Testis (tissue), 2 donors: ENCODE measurements at regions not wholly inside any gene's neighbourhood (a gene's known extent, or its start where the extent isn't known, plus 50 kb on each side); places are given as distances from the start of the nearest gene placed in this dataset.

Source experiments
- DNase-seq: peaks from one replicate; pipeline ENCODE4 v3.0.0-alpha.2; 2019
- H3K27ac ChIP-seq, 2 donors: fragments of 200-600 bp; sonication (generic); one replicate each; pipeline ENCODE4 v1.5.1; 2019
- H3K27me3 ChIP-seq: fragments of 200-600 bp; sonication (generic); one replicate; pipeline ENCODE4 v1.5.1; 2019
- H3K36me3 ChIP-seq: fragments of 200-600 bp; sonication (generic); one replicate; pipeline ENCODE4 v1.5.1; 2017; ENCODE audit warnings: low read depth; ENCODE audit errors: missing control alignments
- H3K4me1 ChIP-seq: fragments of 200-600 bp; sonication (generic); one replicate; pipeline ENCODE4 v1.5.1; 2019
- H3K4me3 ChIP-seq, 2 donors: fragments of 200-600 bp; sonication (generic); one replicate each; pipeline ENCODE4 v1.5.1; 2017 to 2019
- H3K9me3 ChIP-seq: fragments of 200-600 bp; sonication (generic); one replicate; pipeline ENCODE4 v1.5.1; 2017
- CTCF ChIP-seq, 3 experiments: fragments of 450-650 bp in 2 of 3; fragments of 200-600 bp in 1 of 3; sonication (generic) in 1 of 3; IDR thresholded peaks; one replicate each; pipeline ENCODE4 v1.5.1; 2016 to 2019; ENCODE audit warnings: antibody characterized with exemption in 3 of 3, mild to moderate bottlenecking in 2 of 3, moderate library complexity in 1 of 3
- POLR2A ChIP-seq: fragments of 450-650 bp; IDR thresholded peaks from one replicate; pipeline ENCODE4 v1.6.1; 2017; ENCODE audit warnings: antibody characterized with exemption, mild to moderate bottlenecking, moderate library complexity
- WGBS, 2 donors: methylation state at CpG; one replicate each; pipeline ENCODE4 v1.1.5; 2018; 5-methylcytosine and 5-hydroxymethylcytosine counted together
- intact Hi-C: fragments of 100-400 bp; cut with DNase I; formaldehyde crosslinking; loops from one replicate; pipeline ENCODE4 v1.15.1; 2023; ENCODE audit warnings: low total_unique reads

- no peaks in the 10 kb centered on the region for H3K36me3 ChIP-seq
- H3K9me3 ChIP-seq, result no peaks in the 10 kb centered on the region
- no peak for DNase-seq
- H3K4me1 ChIP-seq, result no peaks in the 10 kb centered on the region
- WGBS, 2 donors, result 82 to 84% methylated on average over 15 of the region's 15 CpGs
- H3K27ac ChIP-seq, result no peak overlapping the region
- no peak for TF ChIP-seq CTCF (IDR thresholded peaks at IDR 0.05)
- no peak for TF ChIP-seq POLR2A
- no peak overlapping the region for H3K4me3 ChIP-seq
- H3K27me3 ChIP-seq, result no peaks in the 10 kb centered on the region
- intact Hi-C loops, result no loop called here
Measured at GRCh38 chr9:16316911-16317817, 553.3 kb downstream of the BNC2 start.

- Histone ChIP-seq H3K4me1 (no peaks in the 10 kb centered on the region), H3K27me3 (no peaks in the 10 kb centered on the region), H3K4me3 (no peak overlapping the region), H3K9me3 (no peaks in the 10 kb centered on the region), H3K36me3 (no peaks in the 10 kb centered on the region), H3K27ac (no peak overlapping the region)
- DNase-seq, result no peak
- WGBS, 2 donors, result 90 to 91% methylated on average over 20 of the region's 20 CpGs
- intact Hi-C loops, result no loop called here
- no peak for TF ChIP-seq CTCF (IDR thresholded peaks at IDR 0.05)
- no peak for TF ChIP-seq POLR2A
Measured at GRCh38 chr9:16318516-16319060, 551.9 kb downstream of the BNC2 start.

- H3K4me3 ChIP-seq, result no peak overlapping the region
- no peaks in the 10 kb centered on the region for H3K4me1 ChIP-seq
- no peak for DNase-seq
- H3K27ac ChIP-seq, result no peak overlapping the region
- H3K36me3 ChIP-seq, result no peaks in the 10 kb centered on the region
- no peaks in the 10 kb centered on the region for H3K27me3 ChIP-seq
- no peaks in the 10 kb centered on the region for H3K9me3 ChIP-seq
- TF ChIP-seq POLR2A (no peak), CTCF (IDR thresholded peaks at IDR 0.05) (no peak)
- 70 to 91% methylated on average over 3 of the region's 3 CpGs for WGBS, 2 donors
- intact Hi-C loops, result no loop called here
Measured at GRCh38 chr9:16319646-16320045, 550.8 kb downstream of the BNC2 start.

- no peaks in the 10 kb centered on the region for H3K9me3 ChIP-seq
- H3K36me3 ChIP-seq, result no peaks in the 10 kb centered on the region
- WGBS, 2 donors, result 95 to 98% methylated on average over 5 of the region's 5 CpGs
- H3K4me3 ChIP-seq, result no peak overlapping the region
- intact Hi-C loops, result no loop called here
- H3K27ac ChIP-seq, result no peak overlapping the region
- H3K4me1 ChIP-seq, result no peaks in the 10 kb centered on the region
- no peaks in the 10 kb centered on the region for H3K27me3 ChIP-seq
- DNase-seq, result no peak
- TF ChIP-seq POLR2A (no peak), CTCF (IDR thresholded peaks at IDR 0.05) (no peak)
Measured at GRCh38 chr9:16320338-16320902, 550.0 kb downstream of the BNC2 start.
